NCI-H2107 (cell line): ENCODE measurements at regions not wholly inside any gene's neighbourhood (a gene's known extent, or its start where the extent isn't known, plus 50 kb on each side); places are given as distances from the start of the nearest gene placed in this dataset.
"Not testable (repeated sequence)": the region's sequence is repeated elsewhere in the genome, so short reads cannot be mapped to it uniquely, and the experiment has no call there.

ENCODE experiments used
- DNase-seq: peaks from one replicate; lab custom pipeline; 2025; lab: John Stamatoyannopoulos, UW

GRCh38 chr4:159551281-159551680 lies 448.4 kb downstream of the RAPGEF2 start:
- no peak for DNase-seq

- no peak for DNase-seq
These were observed 450.3 kb downstream of the RAPGEF2 start for GRCh38 chr4:159552979-159553768.

- no peak for DNase-seq
These were observed 453.0 kb downstream of the RAPGEF2 start for GRCh38 chr4:159555873-159556272.

- DNase-seq: no peak
These were observed 459.5 kb downstream of the RAPGEF2 start for GRCh38 chr4:159562366-159562765.

GRCh38 chr4:159563257-159563656 lies 460.4 kb downstream of the RAPGEF2 start:
- DNase-seq: no peak

GRCh38 chr4:159564615-159565014 lies 461.7 kb downstream of the RAPGEF2 start:
- no peak for DNase-seq

- no peak for DNase-seq
These were observed 463.9 kb downstream of the RAPGEF2 start for GRCh38 chr4:159566786-159567185.

- no peak for DNase-seq
These were observed 474.4 kb downstream of the RAPGEF2 start for GRCh38 chr4:159577241-159577640.

- no peak for DNase-seq
These were observed 479.8 kb downstream of the RAPGEF2 start for GRCh38 chr4:159582685-159583084.

GRCh38 chr4:159592898-159593556 lies 490.1 kb downstream of the RAPGEF2 start:
- DNase-seq: no peak

GRCh38 chr4:159593681-159594080 lies 490.8 kb downstream of the RAPGEF2 start:
- DNase-seq: no peak

- no peak for DNase-seq
These were observed 491.7 kb downstream of the RAPGEF2 start for GRCh38 chr4:159594576-159594975.

- not testable (repeated sequence) for DNase-seq
These were observed 492.2 kb downstream of the RAPGEF2 start for GRCh38 chr4:159595101-159595500.

GRCh38 chr4:159598602-159599001 lies 495.7 kb downstream of the RAPGEF2 start:
- no peak for DNase-seq

GRCh38 chr4:159600061-159600460 lies 497.2 kb downstream of the RAPGEF2 start:
- no peak for DNase-seq

GRCh38 chr4:159604781-159605180 lies 501.9 kb downstream of the RAPGEF2 start:
- DNase-seq: no peak

GRCh38 chr4:159606835-159607234 lies 504.0 kb downstream of the RAPGEF2 start:
- DNase-seq: no peak

- DNase-seq: no peak
These were observed 504.9 kb downstream of the RAPGEF2 start for GRCh38 chr4:159607809-159608208.

- no peak for DNase-seq
These were observed 505.6 kb downstream of the RAPGEF2 start for GRCh38 chr4:159608436-159608835.

GRCh38 chr4:159632031-159632430 lies 529.2 kb downstream of the RAPGEF2 start:
- no peak for DNase-seq

GRCh38 chr4:159639671-159640323 lies 536.9 kb downstream of the RAPGEF2 start:
- DNase-seq: no peak

GRCh38 chr4:159649237-159649636 lies 546.4 kb downstream of the RAPGEF2 start:
- DNase-seq: no peak

GRCh38 chr4:159652871-159653270 lies 550.0 kb downstream of the RAPGEF2 start:
- no peak for DNase-seq
